OCI-LY3 (cell line): ENCODE measurements at regions not wholly inside any gene's neighbourhood (a gene's known extent, or its start where the extent isn't known, plus 50 kb on each side); places are given as distances from the start of the nearest gene placed in this dataset.

Experiments
- CTCF ChIP-seq: fragments of 200-600, 300-600 bp; sonication (generic); IDR thresholded peaks from 2 replicates; pipeline ENCODE4 v1.5.1; 2014; ENCODE audit warnings: antibody characterized with exemption, low read length, low read depth
- EZH2phosphoT487 ChIP-seq: fragments of 200-600 bp; shearing (Covaris generic); IDR thresholded peaks from 2 replicates; pipeline ENCODE4 v1.6.1; 2018; ENCODE audit warnings: antibody characterized with exemption, mixed run types, low read depth

- no peak for TF ChIP-seq CTCF
- TF ChIP-seq EZH2phosphoT487 = no peak
Observed at GRCh38 chr3:25069970-25070369, 358.1 kb upstream of the RARB start.
